Thymus (tissue), 11 donors: ENCODE measurements at regions not wholly inside any gene's neighbourhood (a gene's known extent, or its start where the extent isn't known, plus 50 kb on each side); places are given as distances from the start of the nearest gene placed in this dataset.

Experiments
- DNase-seq, 9 donors: peaks; one replicate each; pipeline ENCODE4 v3.0.0-alpha.2; 2013; ENCODE audit warnings: low spot score in 9 of 9, low read depth in 6 of 9, missing footprints in 1 of 9
- H3K27ac ChIP-seq, 2 donors: one replicate each; pipeline ENCODE4 v1.5.1; 2013; ENCODE audit warnings: control low read depth in 1 of 2, low read depth in 1 of 2, low read length in 1 of 2, mild to moderate bottlenecking in 1 of 2, moderate library complexity in 1 of 2
- H3K27me3 ChIP-seq, 2 donors: one replicate each; pipeline ENCODE4 v1.5.1; 2013; ENCODE audit warnings: low read length in 1 of 2; ENCODE audit not compliant: control insufficient read depth in 2 of 2, insufficient read depth in 1 of 2
- H3K36me3 ChIP-seq, 2 donors: one replicate each; pipeline ENCODE4 v1.5.1; 2013; ENCODE audit warnings: low read length in 1 of 2, mild to moderate bottlenecking in 1 of 2, moderate library complexity in 1 of 2; ENCODE audit not compliant: control insufficient read depth in 2 of 2, insufficient read depth in 2 of 2
- H3K4me1 ChIP-seq, 2 donors: one replicate each; pipeline ENCODE4 v1.5.1; 2013; ENCODE audit warnings: low read length in 2 of 2; ENCODE audit not compliant: control insufficient read depth in 2 of 2, insufficient read depth in 2 of 2
- H3K4me3 ChIP-seq, 2 donors: one replicate each; pipeline ENCODE4 v1.5.1; 2013; ENCODE audit warnings: low read length in 2 of 2, control low read depth in 1 of 2, mild to moderate bottlenecking in 1 of 2
- H3K9me3 ChIP-seq, 2 donors: one replicate each; pipeline ENCODE4 v1.5.1; 2013; ENCODE audit warnings: low read length in 1 of 2, mild to moderate bottlenecking in 1 of 2; ENCODE audit not compliant: control insufficient read depth in 2 of 2, insufficient read depth in 1 of 2
- WGBS: extraction: QIAGEN DNeasy Blood & Tissue Kit; methylation state at CpG from one replicate; pipeline ENCODE4 v1.1.7; 2013; 5-methylcytosine and 5-hydroxymethylcytosine counted together
- donor health status: healthy.

- no peaks in the 10 kb centered on the region for H3K4me1 ChIP-seq
- H3K4me3 ChIP-seq = no peak overlapping the region
- no peak for DNase-seq
- H3K36me3 ChIP-seq = no peaks in the 10 kb centered on the region
- H3K27me3 ChIP-seq = no peaks in the 10 kb centered on the region
- no peaks in the 10 kb centered on the region for H3K9me3 ChIP-seq
- no peak overlapping the region for H3K27ac ChIP-seq
Observed at GRCh38 chr18:75482880-75483279, 55.4 kb upstream of the SMIM21 start.

- WGBS = 97% methylated on average over 2 of the region's 2 CpGs
- no peak overlapping the region for H3K4me3 ChIP-seq
- H3K36me3 ChIP-seq = no peaks in the 10 kb centered on the region
- no peaks in the 10 kb centered on the region for H3K27me3 ChIP-seq
- H3K9me3 ChIP-seq = no peaks in the 10 kb centered on the region
- H3K4me1 ChIP-seq = no peaks in the 10 kb centered on the region
- DNase-seq = no peak
- H3K27ac ChIP-seq = no peak overlapping the region
Observed at GRCh38 chr18:75480487-75480886, 53.0 kb upstream of the SMIM21 start.

- no peak overlapping the region for H3K4me3 ChIP-seq
- peak in 8 of 9 donors; percentile 8 to 58 (median 24) for DNase-seq
- peaks cover 0 to 1% of the 10 kb centered on the region in 2 donors for H3K9me3 ChIP-seq
- WGBS = 81% methylated on average over 8 of the region's 8 CpGs
- H3K4me1 ChIP-seq = no peaks in the 10 kb centered on the region
- no peaks in the 10 kb centered on the region for H3K27me3 ChIP-seq
- H3K36me3 ChIP-seq = no peaks in the 10 kb centered on the region
- H3K27ac ChIP-seq = no peak overlapping the region
Observed at GRCh38 chr18:75478996-75479880, 51.7 kb upstream of the SMIM21 start.

GRCh38 chr18:75477900-75478299 is 50.4 kb upstream of the SMIM21 start:
- Histone ChIP-seq H3K36me3 (no peaks in the 10 kb centered on the region), H3K4me1 (no peaks in the 10 kb centered on the region), H3K27me3 (no peaks in the 10 kb centered on the region), H3K27ac (no peak overlapping the region), H3K9me3 (peaks cover 1% of the 10 kb centered on the region in 2 donors), H3K4me3 (no peak overlapping the region)
- WGBS = 89% methylated on average over 1 of the region's 1 CpG
- DNase-seq = peak in 1 of 9 donors; percentile 6
